PC-3 (cell line): ENCODE measurements at regions not wholly inside any gene's neighbourhood (a gene's known extent, or its start where the extent isn't known, plus 50 kb on each side); places are given as distances from the start of the nearest gene placed in this dataset.

Experiments used
- ATAC-seq: fragments of 200-7000 bp; cut with Tn5 transposase; 2 replicates; pipeline ENCODE4 v1.9.1; 2020; ENCODE audit warnings: mild to moderate bottlenecking, moderate library complexity
- BruUV-seq: library from RNA; stranded (reverse); fragments of 400-500 nt; replicated peaks from 2 replicates; lab custom pipeline; 2021; lab: Mats Ljungman, UMichigan
- CTCF ChIA-PET: fragments of 300-600 bp; sonication (Branson Sonifier 250); formaldehyde crosslinking; loops from one replicate; lab custom pipeline; 2022; ENCODE audit warnings: antibody characterized with exemption; lab: Charles Lee
- POLR2A ChIA-PET: fragments of 300-600 bp; sonication (Branson Sonifier 250); formaldehyde crosslinking; loops from one replicate; lab custom pipeline; 2022; ENCODE audit warnings: antibody characterized with exemption; ENCODE audit not compliant: unreplicated experiment; lab: Charles Lee
- DNase-seq: peaks from one replicate; pipeline ENCODE4 v3.0.0-alpha.2; 2015
- H2AFZ ChIP-seq: fragments of 300-600 bp; sonication (generic); 2 replicates; pipeline ENCODE4 v1.6.0; 2016; ENCODE audit warnings: antibody characterized with exemption, low read length
- H3F3A ChIP-seq: fragments of 300-600 bp; sonication (generic); one replicate; pipeline ENCODE4 v1.6.0; 2017; ENCODE audit warnings: antibody characterized with exemption, low read length, control low read depth, mild to moderate bottlenecking; ENCODE audit not compliant: unreplicated experiment
- H3K27ac ChIP-seq: fragments of 300-600 bp; sonication (generic); 2 replicates; pipeline ENCODE4 v1.5.1; 2016; ENCODE audit warnings: mild to moderate bottlenecking, low read length
- H3K27me3 ChIP-seq: fragments of 300-600 bp; sonication (generic); 2 replicates; pipeline ENCODE4 v1.6.1; 2016; ENCODE audit warnings: low read length, mixed read lengths
- H3K36me3 ChIP-seq: fragments of 300-600 bp; sonication (generic); 2 replicates; pipeline ENCODE4 v1.6.1; 2016; ENCODE audit warnings: low read depth, mixed run types, low read length, mixed read lengths
- H3K4me1 ChIP-seq: fragments of 300-600 bp; sonication (generic); 2 replicates; pipeline ENCODE4 v1.5.1; 2016; ENCODE audit warnings: low read length; ENCODE audit not compliant: insufficient read depth
- H3K4me2 ChIP-seq: fragments of 300-600 bp; sonication (generic); 2 replicates; pipeline ENCODE4 v1.6.0; 2016; ENCODE audit warnings: low read length
- H3K4me3 ChIP-seq: fragments of 300-600 bp; sonication (generic); 2 replicates; pipeline ENCODE4 v1.5.1; 2016; ENCODE audit warnings: mild to moderate bottlenecking, low read length, mixed read lengths
- H3K79me2 ChIP-seq: fragments of 300-600 bp; sonication (generic); 2 replicates; pipeline ENCODE4 v1.6.1; 2017; ENCODE audit warnings: low read length, mixed read lengths
- H3K9ac ChIP-seq: fragments of 300-600 bp; sonication (generic); 2 replicates; pipeline ENCODE4 v1.6.0; 2016; ENCODE audit warnings: mild to moderate bottlenecking, low read length
- H3K9me2 ChIP-seq: fragments of 300-600 bp; sonication (generic); replicated peaks from 2 replicates; pipeline ENCODE4 v1.6.1; 2016; ENCODE audit warnings: mixed run types, low read length, mixed read lengths
- H3K9me3 ChIP-seq: fragments of 300-600 bp; sonication (generic); 2 replicates; pipeline ENCODE4 v1.6.1; 2016; ENCODE audit warnings: low read length, mixed read lengths
- H4K20me1 ChIP-seq: fragments of 300-600 bp; sonication (generic); 2 replicates; pipeline ENCODE4 v1.6.1; 2016; ENCODE audit warnings: low read length, mixed read lengths
- EZH2 ChIP-seq: fragments of 300-600 bp; sonication (generic); IDR thresholded peaks from one replicate; pipeline ENCODE4 v1.6.1; 2017; ENCODE audit warnings: antibody characterized with exemption, mild to moderate bottlenecking, low read length; ENCODE audit not compliant: unreplicated experiment
- EZH2phosphoT487 ChIP-seq: fragments of 300-600 bp; sonication (generic); IDR thresholded peaks from 2 replicates; pipeline ENCODE4 v1.6.1; 2018; ENCODE audit warnings: mild to moderate bottlenecking, antibody characterized with exemption, low read length, borderline replicate concordance
- intact Hi-C: fragments of 100-400 bp; cut with micrococcal nuclease; formaldehyde crosslinking; loops from 2 replicates; pipeline ENCODE4 v1.9.0; 2023
- TF ChIP-seq, protein P1 (sequence below): fragments of 300-600 bp; sonication (generic); conservative IDR thresholded peaks from 2 replicates; pipeline ENCODE4 v1.5.1; 2017; ENCODE audit warnings: antibody characterized with exemption, low read depth, mild to moderate bottlenecking, low read length

DNA sequence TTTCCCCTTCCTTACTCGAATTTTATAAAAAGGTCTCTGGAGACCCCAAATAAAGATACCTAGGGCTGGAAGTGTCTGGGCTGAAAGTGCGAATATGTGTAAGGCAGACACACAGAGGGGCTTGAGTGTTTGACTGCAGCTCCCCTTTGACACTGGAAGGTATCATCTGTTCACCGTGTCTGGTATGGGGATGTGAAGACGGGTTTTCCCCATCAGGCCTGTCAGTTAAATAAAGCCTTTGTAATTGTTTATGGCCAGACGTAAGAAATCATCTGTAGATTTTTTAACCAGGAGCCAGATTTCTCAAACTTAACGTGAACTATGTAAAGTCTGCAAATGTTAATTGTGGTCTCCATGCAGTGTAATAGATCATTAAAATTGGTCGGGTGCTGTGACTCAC is 1173.4 kb downstream of the AMY1C start:
- H3F3A ChIP-seq: no peaks in the 10 kb centered on the region
- intact Hi-C loops: no loop called here
- BruUV-seq: no TSS peak

DNA sequence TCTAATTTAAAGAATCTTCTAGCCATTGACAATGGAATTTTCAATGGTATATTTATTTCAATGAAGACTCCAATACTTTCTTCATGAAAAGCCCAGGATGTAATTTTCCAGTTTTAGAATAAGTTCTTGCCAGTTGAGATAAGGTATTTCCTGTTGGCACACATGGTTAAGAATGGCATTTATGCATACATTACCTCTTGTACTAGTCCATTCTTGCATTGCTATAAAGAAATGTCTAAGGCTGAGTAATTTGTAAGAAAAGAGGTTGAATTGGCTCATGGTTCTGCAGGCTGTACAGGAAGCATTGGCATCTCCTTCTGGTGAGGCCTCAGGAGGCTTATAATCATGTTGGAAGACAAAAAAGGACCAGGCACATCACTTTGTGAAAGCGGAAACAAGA is 1179.6 kb downstream of the AMY1C start:
- BruUV-seq: no TSS peak
- H3K9me3 ChIP-seq: no peaks in the 10 kb centered on the region
- no peaks in the 10 kb centered on the region for H3K4me1 ChIP-seq
- H4K20me1 ChIP-seq: no peaks in the 10 kb centered on the region
- H3K27me3 ChIP-seq: no peaks in the 10 kb centered on the region
- no peaks in the 10 kb centered on the region for H3K36me3 ChIP-seq
- H3K4me3 ChIP-seq: no peak overlapping the region
- H3K9me2 ChIP-seq: no peaks in the 10 kb centered on the region
- no peak overlapping the region for H3K27ac ChIP-seq
- TF ChIP-seq, protein P1, sequence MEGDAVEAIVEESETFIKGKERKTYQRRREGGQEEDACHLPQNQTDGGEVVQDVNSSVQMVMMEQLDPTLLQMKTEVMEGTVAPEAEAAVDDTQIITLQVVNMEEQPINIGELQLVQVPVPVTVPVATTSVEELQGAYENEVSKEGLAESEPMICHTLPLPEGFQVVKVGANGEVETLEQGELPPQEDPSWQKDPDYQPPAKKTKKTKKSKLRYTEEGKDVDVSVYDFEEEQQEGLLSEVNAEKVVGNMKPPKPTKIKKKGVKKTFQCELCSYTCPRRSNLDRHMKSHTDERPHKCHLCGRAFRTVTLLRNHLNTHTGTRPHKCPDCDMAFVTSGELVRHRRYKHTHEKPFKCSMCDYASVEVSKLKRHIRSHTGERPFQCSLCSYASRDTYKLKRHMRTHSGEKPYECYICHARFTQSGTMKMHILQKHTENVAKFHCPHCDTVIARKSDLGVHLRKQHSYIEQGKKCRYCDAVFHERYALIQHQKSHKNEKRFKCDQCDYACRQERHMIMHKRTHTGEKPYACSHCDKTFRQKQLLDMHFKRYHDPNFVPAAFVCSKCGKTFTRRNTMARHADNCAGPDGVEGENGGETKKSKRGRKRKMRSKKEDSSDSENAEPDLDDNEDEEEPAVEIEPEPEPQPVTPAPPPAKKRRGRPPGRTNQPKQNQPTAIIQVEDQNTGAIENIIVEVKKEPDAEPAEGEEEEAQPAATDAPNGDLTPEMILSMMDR: no peak
- TF ChIP-seq EZH2phosphoT487 (no peak), EZH2 (no peak)
- H2AFZ ChIP-seq: no peak overlapping the region
- DNase-seq (no peak), ATAC-seq (no peak)
- no peaks in the 10 kb centered on the region for H3K79me2 ChIP-seq
- POLR2A ChIA-PET: no interaction called here
- no peaks in the 10 kb centered on the region for H3F3A ChIP-seq
- no peak overlapping the region for H3K9ac ChIP-seq
- no peak overlapping the region for H3K4me2 ChIP-seq
- intact Hi-C loops: no loop called here
- CTCF ChIA-PET: no interaction called here

More for the DNA sequence above, 1173.4 kb downstream of the AMY1C start:
- no peaks in the 10 kb centered on the region for H3K9me2 ChIP-seq
- H3K27me3 ChIP-seq: no peaks in the 10 kb centered on the region
- no peak overlapping the region for H2AFZ ChIP-seq
- DNase-seq (no peak), ATAC-seq (no peak)
- H3K79me2 ChIP-seq: no peaks in the 10 kb centered on the region
- H3K9ac ChIP-seq: no peak overlapping the region
- H3K4me1 ChIP-seq: no peaks in the 10 kb centered on the region
- no peak overlapping the region for H3K4me2 ChIP-seq
- no peaks in the 10 kb centered on the region for H3K36me3 ChIP-seq
- CTCF ChIA-PET: no interaction called here
- no peaks in the 10 kb centered on the region for H4K20me1 ChIP-seq
- no peak overlapping the region for H3K4me3 ChIP-seq
- no peak for TF ChIP-seq EZH2phosphoT487
- TF ChIP-seq, protein P1: no peak
- TF ChIP-seq EZH2: no peak
- no peak overlapping the region for H3K27ac ChIP-seq
- POLR2A ChIA-PET: no interaction called here
- no peaks in the 10 kb centered on the region for H3K9me3 ChIP-seq

DNA sequence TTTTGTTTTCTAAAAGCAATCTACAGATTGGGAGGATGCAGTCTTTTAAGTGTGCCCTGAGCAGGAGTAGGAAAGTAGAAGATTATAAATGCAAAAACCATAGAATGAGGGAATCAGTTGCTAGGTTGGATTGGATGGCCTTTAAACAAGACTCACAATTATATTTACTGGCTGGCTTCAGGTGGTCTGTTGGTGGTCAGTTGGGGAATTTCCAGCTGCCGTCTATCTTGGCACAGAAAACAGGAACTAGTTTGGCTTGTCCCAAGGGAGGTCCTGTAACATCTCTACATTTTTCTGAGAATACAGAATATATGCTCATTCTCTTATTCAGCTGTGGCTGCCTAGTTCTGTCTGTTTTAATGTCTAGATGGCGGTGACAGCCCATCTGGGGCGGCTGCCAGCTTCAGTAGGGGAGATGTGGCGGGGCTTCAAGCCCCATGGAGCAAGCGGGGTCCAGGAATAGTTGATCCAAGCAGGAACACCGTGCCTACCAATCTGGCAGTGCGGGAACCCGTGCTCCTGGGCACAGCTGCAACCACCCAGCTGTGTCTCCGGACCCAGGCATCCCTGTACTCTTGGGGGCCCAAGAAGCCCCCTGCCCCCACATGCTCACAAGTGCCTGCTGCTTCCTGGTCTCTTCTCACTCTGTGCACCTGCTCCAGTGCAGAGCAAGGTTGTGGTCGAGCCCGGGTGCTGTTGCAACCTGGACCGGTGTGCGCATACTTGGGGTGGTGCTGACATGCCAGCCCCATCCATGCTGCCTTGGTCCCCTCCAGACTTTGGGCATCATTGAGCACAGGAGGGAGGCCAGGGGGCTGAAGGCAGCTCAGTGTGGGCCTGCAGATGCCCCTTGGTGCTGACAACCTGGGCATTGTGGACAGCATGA is 1182.6 kb downstream of the AMY1C start:
- ATAC-seq (no peak), DNase-seq (no peak)
- Histone ChIP-seq H3K36me3 (no peaks in the 10 kb centered on the region), H3K4me1 (no peaks in the 10 kb centered on the region), H3K27me3 (no peaks in the 10 kb centered on the region), H3K9me3 (no peaks in the 10 kb centered on the region), H3K9ac (no peak overlapping the region), H3K27ac (no peak overlapping the region), H4K20me1 (no peaks in the 10 kb centered on the region), H3K4me3 (no peak overlapping the region), H2AFZ (no peak overlapping the region), H3K4me2 (no peak overlapping the region), H3K9me2 (no peaks in the 10 kb centered on the region), H3K79me2 (no peaks in the 10 kb centered on the region), H3F3A (no peaks in the 10 kb centered on the region)
- POLR2A ChIA-PET: no interaction called here
- TF ChIP-seq EZH2phosphoT487: no peak
- TF ChIP-seq EZH2: no peak
- TF ChIP-seq, protein P1: no peak
- intact Hi-C loops: no loop called here
- CTCF ChIA-PET: no interaction called here
- BruUV-seq: no TSS peak
